Progenitor cell of endocrine pancreas (in vitro differentiated cells): ENCODE measurements at regions not wholly inside any gene's neighbourhood (a gene's known extent, or its start where the extent isn't known, plus 50 kb on each side); places are given as distances from the start of the nearest gene placed in this dataset.

Experiments
- DNase-seq: peaks from one replicate; pipeline ENCODE4 v3.0.0; 2021; ENCODE audit warnings: low spot score; ENCODE audit not compliant: unreplicated experiment
- H3K27ac Mint-ChIP-seq: 2 replicates; pipeline ENCODE4 v1.8.0; 2021; ENCODE audit warnings: mild to moderate bottlenecking, moderate library complexity, mixed read lengths
- H3K27me3 Mint-ChIP-seq: 2 replicates; pipeline ENCODE4 v1.8.0; 2021; ENCODE audit warnings: mixed read lengths
- H3K36me3 Mint-ChIP-seq: 2 replicates; pipeline ENCODE4 v1.8.0; 2022; ENCODE audit warnings: mixed read lengths; ENCODE audit not compliant: insufficient read depth
- H3K4me1 Mint-ChIP-seq: 2 replicates; pipeline ENCODE4 v1.8.0; 2021; ENCODE audit warnings: low read depth, mixed read lengths
- H3K4me3 Mint-ChIP-seq: 2 replicates; pipeline ENCODE4 v1.8.0; 2021; ENCODE audit warnings: low read depth, mild to moderate bottlenecking, moderate library complexity, mixed read lengths
- H3K9me3 Mint-ChIP-seq: 2 replicates; pipeline ENCODE4 v1.8.0; 2021; ENCODE audit warnings: low read depth, mixed read lengths
- CTCF ChIP-seq: fragments of 200-600 bp; sonication (generic); IDR thresholded peaks from one replicate; pipeline ENCODE4 v1.5.0; 2021; ENCODE audit warnings: antibody characterized with exemption, mild to moderate bottlenecking; ENCODE audit not compliant: unreplicated experiment

GRCh38 chr2:41863062-41863461 lies 184.8 kb upstream of the PKDCC start:
- H3K4me1 Mint-ChIP-seq, result peaks cover 24% of the 10 kb centered on the region

GRCh38 chr2:41865263-41865662 lies 182.6 kb upstream of the PKDCC start:
- Mint-ChIP-seq H3K4me3 (no peak overlapping the region), H3K27ac (no peak overlapping the region), H3K27me3 (peaks cover 2% of the 10 kb centered on the region), H3K4me1 (peaks cover 23% of the 10 kb centered on the region), H3K9me3 (no peaks in the 10 kb centered on the region), H3K36me3 (no peaks in the 10 kb centered on the region)
- DNase-seq, result no peak
- no peak for TF ChIP-seq CTCF

More at GRCh38 chr2:41863062-41863461, 184.8 kb upstream of the PKDCC start:
- Mint-ChIP-seq H3K27ac (no peak overlapping the region), H3K4me3 (no peak overlapping the region), H3K27me3 (peaks cover 2% of the 10 kb centered on the region), H3K9me3 (no peaks in the 10 kb centered on the region), H3K36me3 (no peaks in the 10 kb centered on the region)
- no peak for TF ChIP-seq CTCF
- no peak for DNase-seq

GRCh38 chr2:41867553-41867952 lies 180.3 kb upstream of the PKDCC start:
- no peaks in the 10 kb centered on the region for H3K36me3 Mint-ChIP-seq
- H3K27ac Mint-ChIP-seq, result no peak overlapping the region
- H3K4me3 Mint-ChIP-seq, result no peak overlapping the region
- no peaks in the 10 kb centered on the region for H3K9me3 Mint-ChIP-seq
- no peak for DNase-seq
- no peak for TF ChIP-seq CTCF
- H3K27me3 Mint-ChIP-seq, result peaks cover 2% of the 10 kb centered on the region
- peaks cover 27% of the 10 kb centered on the region for H3K4me1 Mint-ChIP-seq

- H3K27ac Mint-ChIP-seq, result no peak overlapping the region
- H3K4me3 Mint-ChIP-seq, result no peak overlapping the region
- peak; percentile 93 for TF ChIP-seq CTCF
- H3K4me1 Mint-ChIP-seq, result peaks cover 45% of the 10 kb centered on the region
- H3K36me3 Mint-ChIP-seq, result no peaks in the 10 kb centered on the region
- H3K27me3 Mint-ChIP-seq, result peaks cover 2% of the 10 kb centered on the region
- peak; percentile 80 for DNase-seq
- no peaks in the 10 kb centered on the region for H3K9me3 Mint-ChIP-seq
These were observed 178.1 kb upstream of the PKDCC start for GRCh38 chr2:41869542-41870264.

- Mint-ChIP-seq H3K27ac (no peak overlapping the region), H3K4me3 (no peak overlapping the region), H3K4me1 (peaks cover 41% of the 10 kb centered on the region), H3K9me3 (no peaks in the 10 kb centered on the region), H3K27me3 (peaks cover 2% of the 10 kb centered on the region), H3K36me3 (no peaks in the 10 kb centered on the region)
- DNase-seq, result no peak
- no peak for TF ChIP-seq CTCF
These were observed 177.6 kb upstream of the PKDCC start for GRCh38 chr2:41870265-41870585.
